ENCODE measurements at regions not wholly inside any gene's neighbourhood (a gene's known extent, or its start where the extent isn't known, plus 50 kb on each side); places are given as distances from the start of the nearest gene placed in this dataset.

DNA sequence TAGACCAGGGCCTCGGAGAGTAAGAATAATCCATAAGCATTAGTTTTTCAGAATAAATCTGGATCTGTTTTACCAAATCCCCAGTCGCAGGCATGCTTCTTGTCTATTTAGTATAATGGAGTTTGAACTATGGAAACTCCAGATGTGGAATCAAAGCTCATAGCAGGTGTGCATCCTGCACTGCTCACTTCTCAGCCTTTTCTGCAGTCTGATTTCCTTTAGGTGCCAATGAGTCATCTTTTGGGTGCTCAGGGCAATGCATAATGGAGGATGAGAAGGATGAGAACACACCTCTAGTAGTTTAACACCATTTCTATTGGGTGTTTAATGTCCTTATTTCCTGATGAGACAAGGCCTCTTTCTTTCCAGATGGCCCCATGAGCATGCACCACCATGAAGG is 961.2 kb downstream of the TMEM121 start:
- Histone ChIP-seq H3K79me2 (ENCODE audit: insufficient read depth, low read length) (no peaks in the 10 kb centered on the region), H3K4me1 (ENCODE audit: insufficient read depth, low read length) (no peaks in the 10 kb centered on the region), H3K9me3 (ENCODE audit: insufficient read depth, low read depth, low read length) (peaks cover 8% of the 10 kb centered on the region), H3K27ac (ENCODE audit: low read depth, low read length) (no peak overlapping the region), H2AFZ (ENCODE audit: low read depth, low read length) (no peak overlapping the region), H3K4me3 (ENCODE audit: insufficient read depth, low read depth, low read length) (no peak overlapping the region), H4K20me1 (ENCODE audit: insufficient read depth, low read length) (no peaks in the 10 kb centered on the region), H3K9ac (ENCODE audit: low read length) (no peak overlapping the region), H3K36me3 (ENCODE audit: insufficient read depth, low read length) (no peaks in the 10 kb centered on the region), H3K27me3 (ENCODE audit: insufficient read depth, low read length) (no peaks in the 10 kb centered on the region), H3K4me2 (ENCODE audit: low read length) (no peak overlapping the region)
- H3K4me3 Mint-ChIP-seq (ENCODE audit: unreplicated experiment): no peak overlapping the region
- no peak overlapping the region for H3K27ac Mint-ChIP-seq (ENCODE audit: unreplicated experiment)
- H3K4me1 Mint-ChIP-seq (ENCODE audit: low read depth, unreplicated experiment): no peaks in the 10 kb centered on the region
- DNase-seq (ENCODE audit: low read depth): no peak
- TF ChIP-seq, protein P1, sequence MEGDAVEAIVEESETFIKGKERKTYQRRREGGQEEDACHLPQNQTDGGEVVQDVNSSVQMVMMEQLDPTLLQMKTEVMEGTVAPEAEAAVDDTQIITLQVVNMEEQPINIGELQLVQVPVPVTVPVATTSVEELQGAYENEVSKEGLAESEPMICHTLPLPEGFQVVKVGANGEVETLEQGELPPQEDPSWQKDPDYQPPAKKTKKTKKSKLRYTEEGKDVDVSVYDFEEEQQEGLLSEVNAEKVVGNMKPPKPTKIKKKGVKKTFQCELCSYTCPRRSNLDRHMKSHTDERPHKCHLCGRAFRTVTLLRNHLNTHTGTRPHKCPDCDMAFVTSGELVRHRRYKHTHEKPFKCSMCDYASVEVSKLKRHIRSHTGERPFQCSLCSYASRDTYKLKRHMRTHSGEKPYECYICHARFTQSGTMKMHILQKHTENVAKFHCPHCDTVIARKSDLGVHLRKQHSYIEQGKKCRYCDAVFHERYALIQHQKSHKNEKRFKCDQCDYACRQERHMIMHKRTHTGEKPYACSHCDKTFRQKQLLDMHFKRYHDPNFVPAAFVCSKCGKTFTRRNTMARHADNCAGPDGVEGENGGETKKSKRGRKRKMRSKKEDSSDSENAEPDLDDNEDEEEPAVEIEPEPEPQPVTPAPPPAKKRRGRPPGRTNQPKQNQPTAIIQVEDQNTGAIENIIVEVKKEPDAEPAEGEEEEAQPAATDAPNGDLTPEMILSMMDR (IDR thresholded peaks at IDR 0.05; ENCODE audit: insufficient read depth, low read depth, low read length): no peak
- TF ChIP-seq EZH2 (IDR thresholded peaks at IDR 0.05; ENCODE audit: insufficient read depth, low read length): no peak
- no peak for FAIRE-seq
- no peaks in the 10 kb centered on the region for H3K27me3 Mint-ChIP-seq (ENCODE audit: low read depth, unreplicated experiment)
- no peaks in the 10 kb centered on the region for H3K36me3 Mint-ChIP-seq (ENCODE audit: low read depth, unreplicated experiment)
- peaks cover 2% of the 10 kb centered on the region for H3K9me3 Mint-ChIP-seq (ENCODE audit: unreplicated experiment)

DNA sequence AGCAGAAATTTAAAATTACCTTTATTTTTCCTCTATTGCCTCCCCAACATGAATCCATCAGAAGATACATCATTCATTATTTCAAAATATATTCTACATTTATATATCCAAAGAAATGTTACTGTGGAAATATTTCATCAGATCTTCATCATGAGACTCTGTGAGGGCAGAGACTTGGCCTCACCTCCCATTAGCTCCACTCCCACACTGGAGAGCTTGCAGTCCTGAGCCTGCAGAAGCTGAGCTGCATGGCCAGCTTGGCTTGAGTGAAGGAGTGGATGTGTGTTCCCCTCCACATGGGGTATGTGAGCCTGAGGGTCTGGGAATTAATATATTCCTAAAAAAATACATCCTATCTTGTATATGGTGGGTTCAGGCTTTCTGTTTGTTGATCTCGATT is 961.9 kb downstream of the TMEM121 start:
- no peak overlapping the region for H3K27ac Mint-ChIP-seq (ENCODE audit: unreplicated experiment)
- no peaks in the 10 kb centered on the region for H3K4me1 Mint-ChIP-seq (ENCODE audit: low read depth, unreplicated experiment)
- Histone ChIP-seq H3K4me1 (ENCODE audit: insufficient read depth, low read length) (no peaks in the 10 kb centered on the region), H3K27ac (ENCODE audit: low read depth, low read length) (no peak overlapping the region), H2AFZ (ENCODE audit: low read depth, low read length) (no peak overlapping the region), H3K9ac (ENCODE audit: low read length) (no peak overlapping the region), H3K4me2 (ENCODE audit: low read length) (no peak overlapping the region), H3K4me3 (ENCODE audit: insufficient read depth, low read depth, low read length) (no peak overlapping the region), H3K27me3 (ENCODE audit: insufficient read depth, low read length) (no peaks in the 10 kb centered on the region), H4K20me1 (ENCODE audit: insufficient read depth, low read length) (no peaks in the 10 kb centered on the region), H3K36me3 (ENCODE audit: insufficient read depth, low read length) (no peaks in the 10 kb centered on the region), H3K79me2 (ENCODE audit: insufficient read depth, low read length) (no peaks in the 10 kb centered on the region), H3K9me3 (ENCODE audit: insufficient read depth, low read depth, low read length) (peaks cover 8% of the 10 kb centered on the region)
- H3K4me3 Mint-ChIP-seq (ENCODE audit: unreplicated experiment): no peak overlapping the region
- peaks cover 2% of the 10 kb centered on the region for H3K9me3 Mint-ChIP-seq (ENCODE audit: unreplicated experiment)
- H3K27me3 Mint-ChIP-seq (ENCODE audit: low read depth, unreplicated experiment): no peaks in the 10 kb centered on the region
- TF ChIP-seq, protein P1 (IDR thresholded peaks at IDR 0.05; ENCODE audit: insufficient read depth, low read depth, low read length): no peak
- TF ChIP-seq EZH2 (IDR thresholded peaks at IDR 0.05; ENCODE audit: insufficient read depth, low read length): no peak
- FAIRE-seq (no peak), DNase-seq (ENCODE audit: low read depth) (no peak)
- no peaks in the 10 kb centered on the region for H3K36me3 Mint-ChIP-seq (ENCODE audit: low read depth, unreplicated experiment)

DNA sequence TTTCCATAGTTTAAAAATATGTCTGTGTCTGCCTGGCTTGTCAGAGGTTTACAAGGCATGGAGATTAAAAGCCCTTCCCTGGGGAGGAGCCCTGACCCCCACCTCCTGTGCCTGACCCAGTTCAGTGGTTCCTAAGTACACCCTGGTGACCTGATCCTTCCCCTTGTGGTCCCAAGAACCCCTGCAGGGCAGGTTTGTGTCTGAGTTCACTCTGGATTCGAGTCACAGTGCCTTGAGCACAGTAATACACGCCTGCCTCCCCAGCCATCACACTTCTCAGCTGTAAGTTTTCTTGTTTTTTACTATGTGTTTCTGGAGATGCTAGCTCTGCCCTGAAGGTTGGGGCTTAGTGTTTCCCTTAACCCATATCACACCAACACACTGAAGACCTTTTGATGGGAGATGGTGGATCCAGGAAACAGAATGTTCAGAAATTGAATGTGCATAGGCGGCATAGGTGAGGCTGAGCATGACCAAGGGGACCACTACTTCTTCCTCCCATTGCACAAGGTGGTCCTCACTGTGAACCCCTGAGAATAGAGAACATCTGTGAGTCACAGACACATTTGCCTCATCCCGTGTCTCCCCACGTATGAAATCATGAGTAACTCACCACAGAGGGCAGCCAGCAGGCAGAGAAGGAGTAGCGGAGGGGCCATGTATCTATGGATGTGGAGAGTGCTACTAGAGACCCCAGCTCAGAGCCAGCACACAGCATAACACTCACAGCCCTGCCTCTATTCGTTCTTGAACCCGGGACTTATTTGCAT is 962.9 kb downstream of the TMEM121 start:
- Histone ChIP-seq H3K9ac (ENCODE audit: low read length) (no peak overlapping the region), H3K4me2 (ENCODE audit: low read length) (no peak overlapping the region), H3K27me3 (ENCODE audit: insufficient read depth, low read length) (no peaks in the 10 kb centered on the region), H2AFZ (ENCODE audit: low read depth, low read length) (no peak overlapping the region), H4K20me1 (ENCODE audit: insufficient read depth, low read length) (no peaks in the 10 kb centered on the region), H3K4me3 (ENCODE audit: insufficient read depth, low read depth, low read length) (no peak overlapping the region), H3K36me3 (ENCODE audit: insufficient read depth, low read length) (no peaks in the 10 kb centered on the region), H3K4me1 (ENCODE audit: insufficient read depth, low read length) (no peaks in the 10 kb centered on the region), H3K9me3 (ENCODE audit: insufficient read depth, low read depth, low read length) (peaks cover 8% of the 10 kb centered on the region), H3K27ac (ENCODE audit: low read depth, low read length) (no peak overlapping the region), H3K79me2 (ENCODE audit: insufficient read depth, low read length) (no peaks in the 10 kb centered on the region)
- no peak for TF ChIP-seq EZH2 (IDR thresholded peaks at IDR 0.05; ENCODE audit: insufficient read depth, low read length)
- TF ChIP-seq, protein P1 (IDR thresholded peaks at IDR 0.05; ENCODE audit: insufficient read depth, low read depth, low read length): no peak
- FAIRE-seq (no peak), DNase-seq (ENCODE audit: low read depth) (no peak)
- no peak overlapping the region for H3K4me3 Mint-ChIP-seq (ENCODE audit: unreplicated experiment)
- no peak overlapping the region for H3K27ac Mint-ChIP-seq (ENCODE audit: unreplicated experiment)
- H3K4me1 Mint-ChIP-seq (ENCODE audit: low read depth, unreplicated experiment): no peaks in the 10 kb centered on the region
- H3K9me3 Mint-ChIP-seq (ENCODE audit: unreplicated experiment): peaks cover 2% of the 10 kb centered on the region
- no peaks in the 10 kb centered on the region for H3K27me3 Mint-ChIP-seq (ENCODE audit: low read depth, unreplicated experiment)
- H3K36me3 Mint-ChIP-seq (ENCODE audit: low read depth, unreplicated experiment): no peaks in the 10 kb centered on the region
